ENCODE measurements at regions not wholly inside any gene's neighbourhood (a gene's known extent, or its start where the extent isn't known, plus 50 kb on each side); places are given as distances from the start of the nearest gene placed in this dataset.

- no peak overlapping the region for H3K4me3 ChIP-seq (ENCODE audit: low read depth, low read length)
- TF ChIP-seq CTCF (IDR thresholded peaks at IDR 0.05; ENCODE audit: insufficient read depth, low read length, missing control alignments) = no peak
- ChIA-PET CTCF (no interaction called here), POLR2A (no interaction called here)
- no peak for DNase-seq (ENCODE audit: low read depth, low spot score)
These were observed 767.5 kb downstream of the JRKL start for GRCh38 chr11:97157221-97157740.

GRCh38 chr11:97158243-97158642 lies 768.4 kb downstream of the JRKL start:
- TF ChIP-seq CTCF (IDR thresholded peaks at IDR 0.05; ENCODE audit: insufficient read depth, low read length, missing control alignments) = no peak
- CTCF ChIA-PET = no interaction called here
- POLR2A ChIA-PET = no interaction called here
- H3K4me3 ChIP-seq (ENCODE audit: low read depth, low read length) = no peak overlapping the region
- no peak for DNase-seq (ENCODE audit: low read depth, low spot score)

GRCh38 chr11:97163631-97164191 lies 773.9 kb downstream of the JRKL start:
- no peak overlapping the region for H3K4me3 ChIP-seq (ENCODE audit: low read depth, low read length)
- TF ChIP-seq CTCF (IDR thresholded peaks at IDR 0.05; ENCODE audit: insufficient read depth, low read length, missing control alignments) = no peak
- POLR2A ChIA-PET = no interaction called here
- no peak for DNase-seq (ENCODE audit: low read depth, low spot score)
- CTCF ChIA-PET = no interaction called here

- ChIA-PET POLR2A (no interaction called here), CTCF (no interaction called here)
- TF ChIP-seq CTCF (IDR thresholded peaks at IDR 0.05; ENCODE audit: insufficient read depth, low read length, missing control alignments) = no peak
- DNase-seq (ENCODE audit: low read depth, low spot score) = no peak
- no peak overlapping the region for H3K4me3 ChIP-seq (ENCODE audit: low read depth, low read length)
These were observed 812.2 kb downstream of the JRKL start for GRCh38 chr11:97201743-97202612.

GRCh38 chr11:97202613-97203292 lies 812.9 kb downstream of the JRKL start:
- CTCF ChIA-PET = no interaction called here
- no peak for TF ChIP-seq CTCF (IDR thresholded peaks at IDR 0.05; ENCODE audit: insufficient read depth, low read length, missing control alignments)
- no peak overlapping the region for H3K4me3 ChIP-seq (ENCODE audit: low read depth, low read length)
- DNase-seq (ENCODE audit: low read depth, low spot score) = no peak
- POLR2A ChIA-PET = no interaction called here

- no peak overlapping the region for H3K4me3 ChIP-seq (ENCODE audit: low read depth, low read length)
- ChIA-PET CTCF (no interaction called here), POLR2A (no interaction called here)
- no peak for TF ChIP-seq CTCF (IDR thresholded peaks at IDR 0.05; ENCODE audit: insufficient read depth, low read length, missing control alignments)
- DNase-seq (ENCODE audit: low read depth, low spot score) = no peak
These were observed 828.2 kb downstream of the JRKL start for GRCh38 chr11:97218011-97218410.
